ENCODE measurements at regions not wholly inside any gene's neighbourhood (a gene's known extent, or its start where the extent isn't known, plus 50 kb on each side); places are given as distances from the start of the nearest gene placed in this dataset.

DNA sequence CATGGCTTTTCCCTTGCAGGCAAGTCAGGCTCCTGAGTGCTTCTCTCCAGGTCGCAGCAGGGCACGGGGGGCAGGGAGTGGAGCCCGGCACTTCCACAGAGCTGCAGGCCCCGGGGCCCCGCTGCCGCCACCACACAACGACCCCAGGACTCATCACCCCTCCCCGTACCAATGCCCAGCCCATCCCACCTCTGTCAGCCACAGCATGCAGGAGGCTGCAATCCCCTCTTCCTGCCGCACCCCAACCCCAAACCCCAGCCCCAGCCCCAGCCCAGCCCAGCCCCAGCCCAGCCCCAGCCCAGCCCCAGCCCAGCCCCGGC is 288.0 kb downstream of the NDUFA10 start:
- DNase-seq (ENCODE audit: low read depth, low spot score) = no peak
- CTCF ChIA-PET = interaction anchor here (0.8 kb wide), 1 partner anchor 339 kb away, joined by 3 read pairs; no protein-coding TSS in a partner anchor
- no peak overlapping the region for H3K4me3 ChIP-seq (ENCODE audit: low read depth, low read length)
- POLR2A ChIA-PET = no interaction called here
- TF ChIP-seq CTCF (IDR thresholded peaks at IDR 0.05; ENCODE audit: insufficient read depth, low read length, missing control alignments) = no peak

DNA sequence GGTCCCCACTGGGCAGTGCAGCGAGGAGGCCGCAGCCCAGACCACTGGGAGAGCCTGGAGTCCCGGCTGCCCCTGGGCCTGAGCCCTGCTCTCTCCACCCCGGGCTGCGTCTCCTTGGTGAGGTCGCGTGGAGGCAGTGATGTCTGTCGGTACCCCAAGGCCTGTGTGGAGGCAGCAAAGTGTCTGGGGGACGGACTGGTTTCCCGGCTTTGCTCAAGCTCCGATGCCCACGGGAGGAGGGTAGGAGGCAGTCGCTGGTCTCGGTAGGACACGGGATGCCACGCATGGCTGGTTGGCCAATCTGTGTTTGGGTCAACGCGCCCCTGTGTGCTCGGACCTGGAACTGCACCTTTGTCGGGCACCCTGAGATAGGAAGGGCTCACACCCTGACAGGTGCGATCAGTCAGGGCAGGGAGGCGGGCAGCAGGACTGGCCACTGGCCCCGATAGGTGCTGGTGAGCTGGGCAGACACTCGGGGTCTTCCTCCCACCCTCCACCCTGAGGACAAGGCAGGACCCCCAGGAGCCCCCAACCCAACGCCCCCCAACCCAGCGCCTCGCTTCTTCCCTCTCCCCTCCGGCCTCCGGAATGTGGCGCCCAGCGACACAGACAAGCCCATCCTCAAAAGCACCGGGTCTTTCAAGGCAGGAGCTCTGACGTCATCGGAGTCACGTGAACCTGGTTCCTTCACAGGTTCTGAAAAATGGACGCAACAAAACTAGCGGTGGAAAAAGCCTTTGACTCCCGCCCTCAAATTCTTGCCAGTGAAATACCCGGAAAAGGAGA is 288.6 kb downstream of the NDUFA10 start:
- ChIA-PET CTCF (interaction anchor here (0.8 kb wide), 1 partner anchor 338 kb away, joined by 3 read pairs; no protein-coding TSS in a partner anchor), POLR2A (no interaction called here)
- no peak for DNase-seq (ENCODE audit: low read depth, low spot score)
- TF ChIP-seq CTCF (IDR thresholded peaks at IDR 0.05; ENCODE audit: insufficient read depth, low read length, missing control alignments) = no peak
- no peak overlapping the region for H3K4me3 ChIP-seq (ENCODE audit: low read depth, low read length)

DNA sequence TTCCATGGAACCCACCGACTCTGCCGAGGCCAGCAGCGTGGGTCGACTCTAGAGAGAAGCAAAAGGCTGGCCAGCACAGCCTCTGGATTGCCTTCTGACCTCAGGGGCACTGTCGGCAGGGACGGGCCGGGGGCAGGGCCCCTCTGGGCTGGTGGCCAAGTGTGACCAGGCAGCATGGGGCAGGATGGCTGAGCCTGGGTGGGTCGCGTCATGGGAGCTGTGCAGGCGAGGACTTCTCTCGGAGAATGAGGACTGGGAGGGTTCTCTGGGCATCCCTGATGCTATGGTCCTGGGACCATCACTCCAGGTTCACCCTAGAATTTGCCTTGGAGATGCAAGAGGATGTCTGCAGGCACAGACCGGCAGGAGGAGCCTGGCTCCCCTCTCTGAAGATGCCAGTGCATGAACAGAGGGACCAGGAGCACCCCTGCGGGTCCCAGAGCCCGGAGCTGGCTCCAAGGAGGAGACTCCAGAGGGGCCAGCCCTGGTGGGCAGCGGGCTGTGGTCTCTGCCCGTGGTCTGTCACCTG is 289.2 kb downstream of the NDUFA10 start:
- CTCF ChIA-PET = no interaction called here
- POLR2A ChIA-PET = no interaction called here
- TF ChIP-seq CTCF (IDR thresholded peaks at IDR 0.05; ENCODE audit: insufficient read depth, low read length, missing control alignments) = no peak
- H3K4me3 ChIP-seq (ENCODE audit: low read depth, low read length) = no peak overlapping the region
- no peak for DNase-seq (ENCODE audit: low read depth, low spot score)

DNA sequence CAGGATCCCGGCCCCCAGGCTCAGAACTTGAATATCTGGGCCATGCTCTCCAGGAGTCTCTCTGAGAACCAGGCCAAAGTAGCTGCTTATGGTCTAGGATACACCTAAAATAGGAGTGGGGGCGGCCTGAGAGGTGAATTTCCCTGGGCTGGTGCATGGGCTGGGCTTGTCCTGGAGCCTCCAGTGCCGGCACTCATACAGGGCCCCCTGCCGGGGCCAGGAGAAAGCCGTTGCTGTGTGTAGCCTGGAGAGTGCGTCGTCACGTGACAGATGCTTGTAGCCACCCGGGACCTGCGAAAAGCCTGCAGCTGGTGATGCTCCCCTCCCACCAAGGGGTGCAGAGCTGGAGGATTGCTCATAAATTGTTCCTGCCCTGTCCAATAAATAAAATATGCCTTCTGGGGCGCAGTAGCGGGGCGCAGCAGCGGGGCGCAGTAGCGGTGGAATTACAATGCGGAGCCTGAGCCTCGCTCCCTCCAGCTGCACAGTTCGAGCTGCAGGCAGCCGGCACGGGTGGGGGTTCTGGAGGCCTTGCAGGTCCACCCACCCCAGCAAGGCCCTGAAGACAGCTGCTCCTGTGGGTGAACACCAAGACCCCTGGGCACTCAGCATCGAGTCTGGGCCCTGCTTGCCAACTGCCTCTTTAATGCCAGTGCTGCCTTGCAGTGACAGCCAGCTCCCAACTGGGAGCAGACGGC is 289.9 kb downstream of the NDUFA10 start:
- POLR2A ChIA-PET = no interaction called here
- no peak for DNase-seq (ENCODE audit: low read depth, low spot score)
- no peak for TF ChIP-seq CTCF (IDR thresholded peaks at IDR 0.05; ENCODE audit: insufficient read depth, low read length, missing control alignments)
- no peak overlapping the region for H3K4me3 ChIP-seq (ENCODE audit: low read depth, low read length)
- CTCF ChIA-PET = no interaction called here

GRCh38 chr2:239734436-239735005 is 290.6 kb downstream of the NDUFA10 start:
- no peak for DNase-seq (ENCODE audit: low read depth, low spot score)
- ChIA-PET POLR2A (no interaction called here), CTCF (no interaction called here)
- TF ChIP-seq CTCF (IDR thresholded peaks at IDR 0.05; ENCODE audit: insufficient read depth, low read length, missing control alignments) = no peak
- H3K4me3 ChIP-seq (ENCODE audit: low read depth, low read length) = no peak overlapping the region

GRCh38 chr2:239732666-239733010 is 292.5 kb downstream of the NDUFA10 start:
- POLR2A ChIA-PET = no interaction called here
- H3K4me3 ChIP-seq (ENCODE audit: low read depth, low read length) = no peak overlapping the region
- CTCF ChIA-PET = no interaction called here
- no peak for TF ChIP-seq CTCF (IDR thresholded peaks at IDR 0.05; ENCODE audit: insufficient read depth, low read length, missing control alignments)
- no peak for DNase-seq (ENCODE audit: low read depth, low spot score)
